ENCODE measurements at regions not wholly inside any gene's neighbourhood (a gene's known extent, or its start where the extent isn't known, plus 50 kb on each side); places are given as distances from the start of the nearest gene placed in this dataset.

GRCh38 chr6:120981835-120982234 lies 352.4 kb downstream of the TBC1D32 start:
- CTCF ChIA-PET = no interaction called here
- no peaks in the 10 kb centered on the region for H3K36me3 Mint-ChIP-seq (ENCODE audit: insufficient read depth, unreplicated experiment)
- H3K9me3 Mint-ChIP-seq (ENCODE audit: low read depth, unreplicated experiment) = no peaks in the 10 kb centered on the region
- H3K27ac Mint-ChIP-seq (ENCODE audit: unreplicated experiment) = no peak overlapping the region
- intact Hi-C loops (cut with micrococcal nuclease; ENCODE audit: unreplicated experiment) = no loop called here
- DNase-seq = no peak
- no TSS peak for BruUV-seq (replicated peaks)
- H3K4me3 Mint-ChIP-seq (ENCODE audit: low read depth, unreplicated experiment) = no peak overlapping the region
- no peak for TF ChIP-seq CTCF (IDR thresholded peaks at IDR 0.05; ENCODE audit: unreplicated experiment)
- no peaks in the 10 kb centered on the region for H3K4me1 Mint-ChIP-seq (ENCODE audit: low read depth, unreplicated experiment)
- H3K27me3 Mint-ChIP-seq (ENCODE audit: unreplicated experiment) = no peaks in the 10 kb centered on the region

GRCh38 chr6:120966321-120966720 lies 368.0 kb downstream of the TBC1D32 start:
- CTCF ChIA-PET = no interaction called here
- intact Hi-C loops (cut with micrococcal nuclease; ENCODE audit: unreplicated experiment) = no loop called here

GRCh38 chr6:120965814-120966213 lies 368.5 kb downstream of the TBC1D32 start:
- peaks cover 4% of the 10 kb centered on the region for H3K9me3 Mint-ChIP-seq (ENCODE audit: low read depth, unreplicated experiment)
- no peaks in the 10 kb centered on the region for H3K4me1 Mint-ChIP-seq (ENCODE audit: low read depth, unreplicated experiment)
- no peak for DNase-seq
- no peaks in the 10 kb centered on the region for H3K36me3 Mint-ChIP-seq (ENCODE audit: insufficient read depth, unreplicated experiment)
- H3K4me3 Mint-ChIP-seq (ENCODE audit: low read depth, unreplicated experiment) = no peak overlapping the region
- CTCF ChIA-PET = no interaction called here
- no peaks in the 10 kb centered on the region for H3K27me3 Mint-ChIP-seq (ENCODE audit: unreplicated experiment)
- intact Hi-C loops (cut with micrococcal nuclease; ENCODE audit: unreplicated experiment) = no loop called here
- BruUV-seq (replicated peaks) = no TSS peak
- TF ChIP-seq CTCF (IDR thresholded peaks at IDR 0.05; ENCODE audit: unreplicated experiment) = no peak
- H3K27ac Mint-ChIP-seq (ENCODE audit: unreplicated experiment) = no peak overlapping the region

More at GRCh38 chr6:120966321-120966720, 368.0 kb downstream of the TBC1D32 start:
- Mint-ChIP-seq H3K27ac (ENCODE audit: unreplicated experiment) (no peak overlapping the region), H3K9me3 (ENCODE audit: low read depth, unreplicated experiment) (peaks cover 4% of the 10 kb centered on the region), H3K4me3 (ENCODE audit: low read depth, unreplicated experiment) (no peak overlapping the region), H3K36me3 (ENCODE audit: insufficient read depth, unreplicated experiment) (no peaks in the 10 kb centered on the region), H3K27me3 (ENCODE audit: unreplicated experiment) (no peaks in the 10 kb centered on the region), H3K4me1 (ENCODE audit: low read depth, unreplicated experiment) (no peaks in the 10 kb centered on the region)
- BruUV-seq (replicated peaks) = no TSS peak
- DNase-seq = no peak
- no peak for TF ChIP-seq CTCF (IDR thresholded peaks at IDR 0.05; ENCODE audit: unreplicated experiment)

GRCh38 chr6:120960761-120961160 lies 373.5 kb downstream of the TBC1D32 start:
- no TSS peak for BruUV-seq (replicated peaks)
- no peak for DNase-seq
- Mint-ChIP-seq H3K4me1 (ENCODE audit: low read depth, unreplicated experiment) (no peaks in the 10 kb centered on the region), H3K36me3 (ENCODE audit: insufficient read depth, unreplicated experiment) (no peaks in the 10 kb centered on the region), H3K27ac (ENCODE audit: unreplicated experiment) (no peak overlapping the region), H3K27me3 (ENCODE audit: unreplicated experiment) (no peaks in the 10 kb centered on the region), H3K9me3 (ENCODE audit: low read depth, unreplicated experiment) (no peaks in the 10 kb centered on the region), H3K4me3 (ENCODE audit: low read depth, unreplicated experiment) (no peak overlapping the region)
- no peak for TF ChIP-seq CTCF (IDR thresholded peaks at IDR 0.05; ENCODE audit: unreplicated experiment)
- intact Hi-C loops (cut with micrococcal nuclease; ENCODE audit: unreplicated experiment) = no loop called here
- CTCF ChIA-PET = no interaction called here

GRCh38 chr6:120954111-120954510 lies 380.2 kb downstream of the TBC1D32 start:
- no TSS peak for BruUV-seq (replicated peaks)
- H3K36me3 Mint-ChIP-seq (ENCODE audit: insufficient read depth, unreplicated experiment) = no peaks in the 10 kb centered on the region
- no peak overlapping the region for H3K27ac Mint-ChIP-seq (ENCODE audit: unreplicated experiment)
- intact Hi-C loops (cut with micrococcal nuclease; ENCODE audit: unreplicated experiment) = no loop called here
- H3K4me3 Mint-ChIP-seq (ENCODE audit: low read depth, unreplicated experiment) = no peak overlapping the region
- CTCF ChIA-PET = no interaction called here
- no peaks in the 10 kb centered on the region for H3K27me3 Mint-ChIP-seq (ENCODE audit: unreplicated experiment)
- no peaks in the 10 kb centered on the region for H3K4me1 Mint-ChIP-seq (ENCODE audit: low read depth, unreplicated experiment)
- no peak for DNase-seq
- no peaks in the 10 kb centered on the region for H3K9me3 Mint-ChIP-seq (ENCODE audit: low read depth, unreplicated experiment)
- TF ChIP-seq CTCF (IDR thresholded peaks at IDR 0.05; ENCODE audit: unreplicated experiment) = no peak

All from Calu3 (cell line).